Lower leg skin (tissue), 4 donors: ENCODE measurements at regions not wholly inside any gene's neighbourhood (a gene's known extent, or its start where the extent isn't known, plus 50 kb on each side); places are given as distances from the start of the nearest gene placed in this dataset.

Source experiments
- DNase-seq, 2 donors: peaks; one replicate each; pipeline ENCODE4 v3.0.0-alpha.2; 2019; ENCODE audit warnings: low spot score in 2 of 2
- H3K4me3 ChIP-seq: fragments of 200-600 bp; sonication (generic); 2 replicates; pipeline ENCODE4 v1.5.1; 2017; ENCODE audit warnings: mild to moderate bottlenecking, low read depth; ENCODE audit not compliant: poor library complexity, severe bottlenecking
- CTCF ChIP-seq, 3 donors: fragments of 450-650 bp; IDR thresholded peaks; one replicate each; pipeline ENCODE4 v1.5.1; 2016; ENCODE audit warnings: antibody characterized with exemption in 3 of 3, mild to moderate bottlenecking in 3 of 3, moderate library complexity in 2 of 3
- POLR2A ChIP-seq, 2 donors: fragments of 450-650 bp; IDR thresholded peaks; one replicate each; pipeline ENCODE4 v1.6.1; 2016 to 2017; ENCODE audit warnings: antibody characterized with exemption in 2 of 2, mild to moderate bottlenecking in 1 of 2, moderate library complexity in 1 of 2
- WGBS, 2 donors: methylation state at CpG; one replicate each; pipeline ENCODE4 v1.1.5; 2018; 5-methylcytosine and 5-hydroxymethylcytosine counted together
- intact Hi-C: fragments of 100-400 bp; cut with DNase I; formaldehyde crosslinking; loops from one replicate; pipeline ENCODE4 v1.15.0; 2023; ENCODE audit warnings: low total_unique reads

- no peak overlapping the region for H3K4me3 ChIP-seq
Observed at GRCh38 chr13:63636316-63636993, 2220.8 kb upstream of the PCDH20 start.

GRCh38 chr13:63632321-63632720, 2216.7 kb upstream of the PCDH20 start:
- no peak overlapping the region for H3K4me3 ChIP-seq
- DNase-seq = no peak
- intact Hi-C loops = no loop called here
- TF ChIP-seq CTCF (IDR thresholded peaks at IDR 0.05) = no peak
- TF ChIP-seq POLR2A (IDR thresholded peaks at IDR 0.05) = no peak
- 49 to 50% methylated on average over 3 of the region's 3 CpGs for WGBS, 2 donors

More at GRCh38 chr13:63636316-63636993, 2220.8 kb upstream of the PCDH20 start:
- TF ChIP-seq POLR2A (IDR thresholded peaks at IDR 0.05) = no peak
- no peak for TF ChIP-seq CTCF (IDR thresholded peaks at IDR 0.05)
- no peak for DNase-seq
- intact Hi-C loops = no loop called here
- 34 to 36% methylated on average over 6 of the region's 6 CpGs for WGBS, 2 donors

GRCh38 chr13:63631006-63631405, 2215.4 kb upstream of the PCDH20 start:
- TF ChIP-seq POLR2A (IDR thresholded peaks at IDR 0.05) (no peak), CTCF (IDR thresholded peaks at IDR 0.05) (no peak)
- no peak for DNase-seq
- intact Hi-C loops = no loop called here
- 86 to 93% methylated on average over 3 of the region's 3 CpGs for WGBS, 2 donors
- no peak overlapping the region for H3K4me3 ChIP-seq

GRCh38 chr13:63629591-63629990, 2213.9 kb upstream of the PCDH20 start:
- H3K4me3 ChIP-seq = no peak overlapping the region
- WGBS, 2 donors = 74 to 83% methylated on average over 2 of the region's 2 CpGs
- TF ChIP-seq CTCF (IDR thresholded peaks at IDR 0.05) (no peak), POLR2A (IDR thresholded peaks at IDR 0.05) (no peak)
- no peak for DNase-seq
- intact Hi-C loops = no loop called here

- H3K4me3 ChIP-seq = no peak overlapping the region
- no peak for DNase-seq
- TF ChIP-seq CTCF (IDR thresholded peaks at IDR 0.05) (no peak), POLR2A (IDR thresholded peaks at IDR 0.05) (no peak)
- 84 to 85% methylated on average over 3 of the region's 3 CpGs for WGBS, 2 donors
- intact Hi-C loops = no loop called here
Observed at GRCh38 chr13:63628310-63628709, 2212.7 kb upstream of the PCDH20 start.

GRCh38 chr13:63625869-63626268, 2210.2 kb upstream of the PCDH20 start:
- intact Hi-C loops = no loop called here
- WGBS, 2 donors = 72 to 81% methylated on average over 1 of the region's 1 CpG
- TF ChIP-seq CTCF (IDR thresholded peaks at IDR 0.05) = no peak
- TF ChIP-seq POLR2A (IDR thresholded peaks at IDR 0.05) = no peak
- H3K4me3 ChIP-seq = no peak overlapping the region
- no peak for DNase-seq
